Activated naive CD4-positive, alpha-beta T cell treated with anti-CD3 and anti-CD28 coated beads, Interleukin-2, amount 50 U/mL, for 24 hours (primary cell): ENCODE measurements at regions not wholly inside any gene's neighbourhood (a gene's known extent, or its start where the extent isn't known, plus 50 kb on each side); places are given as distances from the start of the nearest gene placed in this dataset.
"Not testable (repeated sequence)": the region's sequence is repeated elsewhere in the genome, so short reads cannot be mapped to it uniquely, and the experiment has no call there.

Experiments used
- H3K27ac Mint-ChIP-seq: one replicate; pipeline ENCODE4 v1.8.0; 2021; ENCODE audit warnings: mild to moderate bottlenecking, mixed read lengths
- H3K27me3 Mint-ChIP-seq: one replicate; pipeline ENCODE4 v1.8.0; 2021; ENCODE audit warnings: mixed read lengths
- H3K36me3 Mint-ChIP-seq: one replicate; pipeline ENCODE4 v1.8.0; 2021; ENCODE audit warnings: mixed read lengths
- H3K4me1 Mint-ChIP-seq: one replicate; pipeline ENCODE4 v1.8.0; 2021; ENCODE audit warnings: mixed read lengths
- H3K4me3 Mint-ChIP-seq: one replicate; pipeline ENCODE4 v1.8.0; 2021; ENCODE audit warnings: mild to moderate bottlenecking, mixed read lengths
- H3K9me3 Mint-ChIP-seq: one replicate; pipeline ENCODE4 v1.8.0; 2021; ENCODE audit warnings: mixed read lengths

DNA sequence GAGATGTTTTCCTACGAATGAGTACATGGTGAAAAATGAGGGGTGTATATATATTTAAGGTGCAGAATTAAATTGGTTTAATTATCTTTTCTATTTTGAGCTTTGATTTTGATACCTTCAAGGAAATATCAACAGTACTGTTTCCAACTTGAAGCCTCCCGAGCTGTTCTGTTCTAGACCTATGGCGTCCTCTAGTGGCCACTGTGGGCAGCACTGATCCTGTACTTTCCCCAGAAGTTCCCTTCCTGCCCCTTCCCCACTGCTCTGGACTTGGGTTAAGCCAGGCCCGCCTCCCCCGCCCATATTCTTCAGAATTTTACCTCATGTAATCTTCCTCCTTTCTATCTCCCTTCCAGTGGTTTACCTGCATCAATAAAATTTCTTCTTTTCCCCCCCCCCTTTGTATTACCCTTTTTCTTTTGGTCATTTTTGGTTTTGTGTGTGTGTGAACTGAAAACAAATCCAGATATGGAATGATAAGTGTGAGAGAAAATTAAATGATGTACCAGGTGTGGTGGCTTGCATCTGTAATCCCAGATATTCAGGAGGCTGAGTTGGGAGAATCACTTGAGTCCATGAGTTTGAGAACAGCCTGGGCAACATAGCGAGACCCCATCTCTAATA, 1643.5 kb downstream of the TP53TG3F start:
- peaks cover 11% of the 10 kb centered on the region for H3K9me3 Mint-ChIP-seq
- H3K36me3 Mint-ChIP-seq: no peaks in the 10 kb centered on the region

GRCh38 chr16:35111772-35112171, 1652.4 kb downstream of the TP53TG3F start:
- H3K36me3 Mint-ChIP-seq, H3K27ac Mint-ChIP-seq, H3K9me3 Mint-ChIP-seq, H3K4me3 Mint-ChIP-seq, H3K27me3 Mint-ChIP-seq, H3K4me1 Mint-ChIP-seq: not testable (repeated sequence)

More for the DNA sequence above, 1643.5 kb downstream of the TP53TG3F start:
- Mint-ChIP-seq H3K4me3 (no peak overlapping the region), H3K27me3 (no peaks in the 10 kb centered on the region), H3K4me1 (no peaks in the 10 kb centered on the region), H3K27ac (no peak overlapping the region)

- Mint-ChIP-seq H3K27ac (no peak overlapping the region), H3K9me3 (peaks cover 12% of the 10 kb centered on the region), H3K36me3 (no peaks in the 10 kb centered on the region), H3K4me3 (no peak overlapping the region), H3K4me1 (no peaks in the 10 kb centered on the region), H3K27me3 (no peaks in the 10 kb centered on the region)
These were observed 1672.0 kb downstream of the TP53TG3F start for GRCh38 chr16:35131429-35131828.

DNA sequence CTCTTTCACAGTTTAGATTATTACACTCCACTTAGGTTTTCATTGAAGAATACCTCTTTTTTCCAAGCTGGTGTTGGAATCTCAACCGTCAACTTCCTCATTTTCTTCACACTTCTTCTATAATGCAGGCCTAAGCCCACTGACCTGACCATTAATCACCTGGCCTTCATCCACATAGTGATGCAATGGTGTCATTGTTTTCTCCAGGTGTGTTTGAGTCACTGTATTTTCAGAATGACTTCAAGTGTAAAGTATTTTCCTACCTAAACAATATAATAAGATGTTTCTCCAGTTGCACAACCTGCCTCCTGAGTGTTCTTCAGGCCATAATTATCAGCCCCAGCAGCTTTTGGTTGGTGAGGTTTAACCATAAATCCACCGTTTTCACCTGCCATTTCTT, 1675.1 kb downstream of the TP53TG3F start:
- no peak overlapping the region for H3K4me3 Mint-ChIP-seq
- no peaks in the 10 kb centered on the region for H3K4me1 Mint-ChIP-seq
- H3K36me3 Mint-ChIP-seq: no peaks in the 10 kb centered on the region

GRCh38 chr16:35140293-35140986, 1681.0 kb downstream of the TP53TG3F start:
- H3K27me3 Mint-ChIP-seq: no peaks in the 10 kb centered on the region
- H3K36me3 Mint-ChIP-seq: peaks cover 2% of the 10 kb centered on the region
- H3K4me3 Mint-ChIP-seq: no peak overlapping the region
- H3K27ac Mint-ChIP-seq: no peak overlapping the region
- H3K9me3 Mint-ChIP-seq: peaks cover 6% of the 10 kb centered on the region
- H3K4me1 Mint-ChIP-seq: no peaks in the 10 kb centered on the region

More for the DNA sequence above, 1675.1 kb downstream of the TP53TG3F start:
- Mint-ChIP-seq H3K27me3 (no peaks in the 10 kb centered on the region), H3K9me3 (peaks cover 9% of the 10 kb centered on the region), H3K27ac (no peak overlapping the region)

- Mint-ChIP-seq H3K9me3 (peaks cover 6% of the 10 kb centered on the region), H3K36me3 (peaks cover 2% of the 10 kb centered on the region), H3K27ac (no peak overlapping the region), H3K27me3 (no peaks in the 10 kb centered on the region), H3K4me3 (no peak overlapping the region), H3K4me1 (no peaks in the 10 kb centered on the region)
These were observed 1681.9 kb downstream of the TP53TG3F start for GRCh38 chr16:35141303-35141702.

DNA sequence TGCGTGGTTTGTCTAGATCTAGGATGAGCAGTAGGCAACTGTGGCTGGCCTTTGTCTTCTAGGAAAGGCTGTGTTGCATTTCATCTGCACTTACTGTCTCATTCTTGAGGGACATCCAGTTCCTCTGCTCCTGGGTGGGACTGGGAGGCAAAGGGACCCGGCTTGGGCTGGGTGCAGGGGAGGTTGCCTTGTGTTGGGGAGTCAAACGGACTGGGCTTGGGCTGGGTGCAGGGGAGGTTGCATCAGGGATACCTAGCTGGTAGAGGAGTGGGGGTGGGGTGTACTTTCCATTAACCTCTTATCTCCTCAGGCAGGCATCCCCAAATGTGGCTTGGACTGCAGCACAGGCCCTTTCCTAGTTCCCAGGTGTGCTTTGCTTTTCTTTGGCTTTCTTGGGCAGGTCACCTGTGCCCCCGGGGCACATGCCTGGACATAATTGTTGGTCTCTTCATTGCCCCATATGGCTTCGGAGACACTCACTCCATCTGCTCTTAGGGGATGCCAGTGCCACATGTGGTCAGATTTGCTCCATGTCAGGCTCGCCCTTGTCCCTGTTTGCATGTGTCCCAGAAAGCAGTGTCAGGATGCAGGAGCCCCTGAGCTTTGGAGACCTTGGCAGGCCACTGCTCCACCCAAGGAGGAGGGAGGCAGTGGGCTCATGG, 1682.9 kb downstream of the TP53TG3F start:
- H3K9me3 Mint-ChIP-seq: peaks cover 6% of the 10 kb centered on the region
- no peak overlapping the region for H3K4me3 Mint-ChIP-seq
- H3K4me1 Mint-ChIP-seq: no peaks in the 10 kb centered on the region
- H3K27me3 Mint-ChIP-seq: no peaks in the 10 kb centered on the region
- H3K27ac Mint-ChIP-seq: no peak overlapping the region
- H3K36me3 Mint-ChIP-seq: peaks cover 2% of the 10 kb centered on the region

DNA sequence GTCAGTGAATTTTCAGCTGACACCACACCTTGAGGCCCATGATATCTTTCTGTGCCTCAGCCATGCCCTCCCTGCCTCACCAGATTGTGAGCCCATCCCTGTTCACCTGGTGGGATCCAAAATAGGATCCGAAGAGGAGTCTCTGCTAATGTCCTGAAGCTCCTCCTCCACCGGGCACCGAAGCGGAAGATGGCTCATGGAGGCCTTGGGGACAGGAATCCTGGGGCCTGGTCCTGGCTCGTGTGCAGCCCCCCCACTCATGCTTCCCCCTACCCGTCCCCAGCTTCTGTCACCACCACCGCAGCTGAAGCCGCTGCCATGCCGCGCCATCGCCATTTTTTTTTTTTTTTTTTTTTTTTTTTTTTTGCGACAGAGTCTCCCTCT, 1683.4 kb downstream of the TP53TG3F start:
- no peaks in the 10 kb centered on the region for H3K4me1 Mint-ChIP-seq
- H3K27me3 Mint-ChIP-seq: no peaks in the 10 kb centered on the region
- H3K9me3 Mint-ChIP-seq: peaks cover 6% of the 10 kb centered on the region
- H3K4me3 Mint-ChIP-seq: no peak overlapping the region
- H3K27ac Mint-ChIP-seq: no peak overlapping the region
- H3K36me3 Mint-ChIP-seq: peaks cover 2% of the 10 kb centered on the region

DNA sequence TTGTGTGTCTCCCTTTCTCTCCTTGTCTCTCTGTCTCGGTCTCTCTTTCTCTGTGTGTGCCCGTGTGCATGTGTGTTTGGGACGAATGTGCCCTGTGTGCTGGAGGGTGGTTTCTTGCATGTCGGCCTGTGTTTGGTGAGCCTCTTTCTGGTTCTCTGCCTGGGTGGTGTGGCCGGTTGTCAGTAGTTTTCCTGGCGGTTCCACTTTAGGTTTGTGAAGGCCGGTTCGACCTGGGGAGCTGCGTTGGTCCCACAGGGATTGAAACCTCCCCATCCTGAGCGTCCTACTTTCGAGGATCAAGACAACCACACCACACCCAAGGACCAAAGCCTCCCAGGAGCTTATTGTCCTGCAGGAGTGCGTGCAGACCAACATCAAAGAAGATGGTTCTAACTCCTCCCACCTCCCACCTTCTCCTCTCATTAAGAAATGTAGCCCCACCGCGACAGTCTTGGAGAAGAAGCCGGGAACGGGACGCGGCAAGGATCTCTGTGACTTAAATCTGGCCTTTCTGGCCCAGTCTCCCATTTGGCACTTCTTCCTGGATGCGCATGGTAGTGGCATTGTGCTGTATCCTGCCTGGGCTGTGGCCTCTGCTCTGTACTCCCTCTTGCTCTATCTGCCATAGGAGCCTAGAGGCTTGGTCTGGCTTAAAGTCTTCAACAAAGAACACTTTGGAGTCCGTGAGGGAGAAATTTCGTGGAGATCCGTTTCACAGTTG, 1685.0 kb downstream of the TP53TG3F start:
- peaks cover 6% of the 10 kb centered on the region for H3K9me3 Mint-ChIP-seq
- H3K4me1 Mint-ChIP-seq: no peaks in the 10 kb centered on the region
- H3K27me3 Mint-ChIP-seq: no peaks in the 10 kb centered on the region
- no peak overlapping the region for H3K27ac Mint-ChIP-seq
- H3K36me3 Mint-ChIP-seq: peaks cover 2% of the 10 kb centered on the region
- H3K4me3 Mint-ChIP-seq: no peak overlapping the region

DNA sequence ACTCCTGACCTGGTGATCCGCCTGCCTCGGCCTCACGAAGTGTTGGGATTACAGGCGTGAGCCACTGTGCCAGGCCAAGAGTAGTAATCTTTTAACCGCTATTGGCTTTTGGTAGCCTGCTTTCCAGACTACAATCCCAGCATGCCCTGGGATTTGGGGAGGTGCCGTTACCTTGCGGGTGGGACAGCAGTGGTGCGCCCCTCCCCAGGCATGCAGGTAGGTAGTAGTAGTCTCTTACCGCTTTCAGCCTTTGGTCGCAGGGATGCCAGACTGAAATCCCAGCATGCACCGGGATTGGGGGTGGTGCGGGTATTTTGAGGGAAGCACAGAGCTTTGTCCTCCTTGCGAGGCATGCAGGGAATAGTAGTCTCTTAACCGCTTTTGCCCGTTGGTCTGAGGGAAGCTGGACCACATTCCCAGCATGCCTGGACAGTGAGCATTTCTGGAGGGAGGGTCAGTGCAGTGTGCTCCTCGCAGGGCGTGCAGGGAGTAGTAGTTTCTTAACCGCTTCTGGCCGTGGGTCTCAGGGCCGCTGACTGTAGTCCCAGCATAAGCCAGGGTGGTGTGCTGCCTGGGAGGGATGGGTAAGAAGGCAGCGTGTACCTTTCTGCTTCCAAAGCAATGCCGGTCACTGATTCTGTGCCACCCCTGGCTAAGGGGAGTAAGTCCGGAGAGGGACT, 1686.8 kb downstream of the TP53TG3F start:
- Mint-ChIP-seq H3K4me1 (no peaks in the 10 kb centered on the region), H3K36me3 (peaks cover under 1% of the 10 kb centered on the region), H3K27me3 (no peaks in the 10 kb centered on the region), H3K27ac (no peak overlapping the region), H3K9me3 (peaks cover 1% of the 10 kb centered on the region), H3K4me3 (no peak overlapping the region)

DNA sequence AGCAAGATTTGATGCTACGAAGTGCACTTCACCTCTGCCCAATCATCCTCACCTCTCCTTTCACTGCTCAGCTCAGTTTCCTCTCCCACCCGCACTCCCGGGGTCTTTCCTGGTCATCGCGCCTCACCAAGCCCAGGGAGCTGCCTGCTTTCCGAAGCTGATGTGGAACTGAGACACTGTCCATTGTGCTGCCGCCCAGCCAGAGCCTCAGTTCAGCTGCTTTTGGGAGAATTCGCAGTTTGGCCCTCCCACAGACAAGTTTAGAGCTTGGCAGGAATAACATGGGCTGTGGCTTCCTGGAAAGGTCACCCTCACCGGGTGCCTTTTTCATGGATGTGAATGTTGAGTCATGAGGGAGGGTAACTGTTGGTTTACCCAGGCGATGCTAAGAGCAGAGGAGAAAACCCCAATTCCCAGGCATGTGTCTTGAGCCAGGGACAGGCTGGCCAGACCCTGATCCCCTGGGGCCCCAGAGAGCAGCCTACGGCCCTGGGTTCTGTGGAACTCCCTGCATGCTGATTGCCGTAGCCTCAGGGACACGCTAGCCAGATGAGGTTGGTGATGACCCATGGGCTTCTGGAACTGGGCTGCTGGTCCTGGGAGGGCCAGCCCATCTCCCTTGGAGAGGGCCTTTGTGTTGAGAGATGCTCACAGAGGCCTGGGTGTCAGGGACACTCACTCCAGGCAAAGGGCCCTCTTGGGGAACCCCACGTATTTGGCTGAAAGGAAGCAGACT, 1687.5 kb downstream of the TP53TG3F start:
- Mint-ChIP-seq H3K4me1 (no peaks in the 10 kb centered on the region), H3K27ac (no peak overlapping the region), H3K9me3 (peaks cover 3% of the 10 kb centered on the region), H3K27me3 (no peaks in the 10 kb centered on the region), H3K36me3 (no peaks in the 10 kb centered on the region), H3K4me3 (no peak overlapping the region)

GRCh38 chr16:35147556-35148504, 1688.4 kb downstream of the TP53TG3F start:
- H3K4me1 Mint-ChIP-seq: no peaks in the 10 kb centered on the region
- H3K27ac Mint-ChIP-seq: no peak overlapping the region
- no peaks in the 10 kb centered on the region for H3K27me3 Mint-ChIP-seq
- no peak overlapping the region for H3K4me3 Mint-ChIP-seq
- peaks cover 8% of the 10 kb centered on the region for H3K9me3 Mint-ChIP-seq
- no peaks in the 10 kb centered on the region for H3K36me3 Mint-ChIP-seq

GRCh38 chr16:35148748-35149147, 1689.3 kb downstream of the TP53TG3F start:
- no peaks in the 10 kb centered on the region for H3K27me3 Mint-ChIP-seq
- H3K36me3 Mint-ChIP-seq: peaks cover 1% of the 10 kb centered on the region
- no peak overlapping the region for H3K27ac Mint-ChIP-seq
- no peaks in the 10 kb centered on the region for H3K4me1 Mint-ChIP-seq
- H3K9me3 Mint-ChIP-seq: peaks cover 12% of the 10 kb centered on the region
- no peak overlapping the region for H3K4me3 Mint-ChIP-seq

- Mint-ChIP-seq H3K4me1 (no peaks in the 10 kb centered on the region), H3K9me3 (peaks cover 12% of the 10 kb centered on the region), H3K36me3 (peaks cover 1% of the 10 kb centered on the region), H3K27ac (no peak overlapping the region), H3K27me3 (no peaks in the 10 kb centered on the region), H3K4me3 (no peak overlapping the region)
These were observed 1690.1 kb downstream of the TP53TG3F start for GRCh38 chr16:35149550-35149949.
